SHP77 (cell line): ENCODE measurements at regions not wholly inside any gene's neighbourhood (a gene's known extent, or its start where the extent isn't known, plus 50 kb on each side); places are given as distances from the start of the nearest gene placed in this dataset.

Source experiments
- DNase-seq, 2 experiments: peaks; one replicate each; lab custom pipeline; 2025; lab: John Stamatoyannopoulos, UW

DNA sequence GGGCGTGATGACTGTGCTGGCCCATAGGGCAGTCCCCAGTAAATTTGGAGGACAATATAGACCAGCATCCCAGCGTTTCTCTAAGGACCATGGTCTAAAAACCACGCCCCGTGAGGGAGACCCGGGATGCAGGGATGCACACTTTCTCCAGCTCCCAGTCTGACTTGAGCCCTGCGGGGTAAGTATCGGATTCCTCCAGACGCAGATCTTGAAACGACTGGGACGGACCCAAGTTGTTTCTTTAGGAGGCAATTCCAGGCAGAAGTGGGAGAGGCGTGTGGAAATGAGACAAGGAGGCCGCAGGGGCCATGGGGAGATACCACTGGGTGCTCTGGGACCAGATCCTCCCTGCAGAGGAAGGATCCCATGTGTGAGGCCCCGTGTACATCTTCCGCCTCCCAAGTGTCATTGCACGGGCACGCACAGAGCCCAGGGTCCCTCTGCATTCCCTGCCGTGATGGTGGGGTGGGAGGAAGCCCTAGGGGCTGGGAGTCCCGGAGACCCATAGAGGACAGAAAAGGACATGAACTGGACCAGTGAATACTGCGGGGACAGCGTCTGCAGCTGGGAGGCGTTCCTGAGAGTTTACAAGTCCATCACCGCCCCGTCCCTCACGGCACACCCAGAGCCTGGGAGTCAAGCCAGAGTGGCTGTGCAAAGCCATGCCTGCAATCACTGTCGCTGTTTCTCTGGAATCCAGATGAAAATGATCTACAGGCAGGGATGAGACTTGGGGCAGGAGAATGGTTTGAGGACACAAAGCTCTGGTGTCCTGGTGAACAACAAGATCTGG, 522.9 kb downstream of the CDH26 start:
- DNase-seq, result no peak

DNA sequence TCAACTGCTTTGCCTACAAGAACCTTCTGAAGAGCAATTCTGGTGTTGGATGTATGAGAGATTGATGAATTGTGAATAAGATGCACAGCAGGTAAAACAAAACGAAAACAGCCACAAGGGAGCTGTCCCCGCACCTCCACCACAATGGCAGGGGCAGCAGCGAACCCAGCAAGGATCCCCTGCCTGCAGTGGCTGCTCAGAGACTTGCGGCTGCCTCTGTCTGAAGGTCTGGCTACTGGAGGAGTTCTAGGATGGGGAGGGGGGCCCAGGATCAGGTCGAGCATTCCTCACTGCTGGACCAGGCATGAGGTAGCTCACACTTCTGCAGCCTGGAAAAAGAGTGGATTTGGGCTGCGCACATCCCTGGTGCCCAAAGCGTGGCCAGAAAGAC, 523.5 kb downstream of the CDH26 start:
- DNase-seq, result no peak

DNA sequence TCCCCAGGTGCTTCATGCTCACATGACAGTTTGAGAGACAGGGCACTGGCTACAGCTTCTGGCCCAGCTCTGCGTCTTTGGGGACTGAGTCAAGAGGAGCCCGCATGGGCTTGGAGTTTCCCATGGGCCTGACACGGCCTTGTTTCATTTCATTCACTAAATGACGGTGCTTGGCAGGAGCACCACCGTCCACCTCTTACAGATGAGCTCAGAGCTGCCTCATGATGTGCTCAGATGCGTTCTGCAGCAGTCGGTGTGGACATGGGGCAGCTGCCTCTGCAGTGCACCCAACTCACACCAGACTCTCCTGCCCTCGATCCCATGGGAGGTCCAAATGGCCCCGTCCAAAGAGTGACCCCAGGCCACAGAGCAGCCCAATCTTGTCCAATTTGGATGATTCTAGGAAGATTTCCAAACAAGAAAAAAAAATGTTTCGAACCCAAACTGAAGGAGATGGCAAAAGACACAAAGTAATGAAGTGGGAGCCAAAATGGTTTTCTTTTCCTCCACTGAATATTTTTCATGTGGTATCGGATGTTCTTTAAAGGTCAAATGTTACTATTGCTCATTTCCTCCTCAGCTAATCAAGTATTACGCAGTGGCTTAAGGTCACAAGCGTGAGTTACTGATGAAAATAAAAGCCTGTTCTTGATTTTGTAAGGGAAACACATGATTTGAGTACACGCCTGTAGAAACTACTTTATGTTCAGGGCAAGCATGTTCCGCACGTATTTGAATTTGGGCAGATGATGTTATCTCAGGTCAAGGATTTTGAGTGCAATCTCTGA, 524.2 kb downstream of the CDH26 start:
- DNase-seq, result no peak

DNA sequence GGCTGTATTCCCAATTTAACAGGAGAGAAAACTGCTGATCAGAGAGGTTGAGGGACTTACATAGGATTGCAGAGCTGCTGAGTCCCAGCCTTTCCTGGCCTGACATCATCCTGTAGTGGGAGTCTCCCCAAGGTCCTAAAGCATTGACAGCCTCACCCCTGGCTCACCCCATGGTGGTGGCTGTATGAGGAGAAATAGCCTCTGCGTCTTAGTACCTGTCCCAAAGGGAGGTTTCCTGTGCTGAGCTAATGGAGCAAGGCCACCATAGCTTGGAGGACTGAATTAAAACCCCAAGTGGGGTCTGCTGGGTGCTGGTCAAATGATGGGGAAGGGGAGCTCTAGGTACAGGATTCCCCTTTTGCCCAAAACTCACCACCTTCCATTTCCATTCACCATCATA, 525.1 kb downstream of the CDH26 start:
- no peak for DNase-seq

DNA sequence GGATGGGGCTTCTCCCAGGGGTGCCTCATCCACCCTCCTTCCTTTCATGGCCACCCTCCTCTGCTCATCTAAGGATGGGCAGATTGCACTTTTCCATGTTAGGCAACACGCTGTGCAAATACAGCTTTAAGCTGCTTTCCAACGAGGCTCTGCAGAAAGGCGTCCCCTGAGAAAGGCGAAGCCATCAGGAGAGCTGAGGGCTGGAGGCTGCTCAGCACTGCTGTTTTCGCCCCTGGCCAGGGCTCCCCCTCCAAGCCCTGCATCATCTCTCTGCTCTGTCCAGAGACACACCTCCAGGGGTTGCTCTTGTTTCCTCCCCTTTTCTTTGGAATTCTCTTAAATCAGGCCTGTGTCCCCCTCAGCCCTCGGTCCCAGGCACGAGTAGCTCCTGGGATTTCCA, 526.1 kb downstream of the CDH26 start:
- no peak for DNase-seq

DNA sequence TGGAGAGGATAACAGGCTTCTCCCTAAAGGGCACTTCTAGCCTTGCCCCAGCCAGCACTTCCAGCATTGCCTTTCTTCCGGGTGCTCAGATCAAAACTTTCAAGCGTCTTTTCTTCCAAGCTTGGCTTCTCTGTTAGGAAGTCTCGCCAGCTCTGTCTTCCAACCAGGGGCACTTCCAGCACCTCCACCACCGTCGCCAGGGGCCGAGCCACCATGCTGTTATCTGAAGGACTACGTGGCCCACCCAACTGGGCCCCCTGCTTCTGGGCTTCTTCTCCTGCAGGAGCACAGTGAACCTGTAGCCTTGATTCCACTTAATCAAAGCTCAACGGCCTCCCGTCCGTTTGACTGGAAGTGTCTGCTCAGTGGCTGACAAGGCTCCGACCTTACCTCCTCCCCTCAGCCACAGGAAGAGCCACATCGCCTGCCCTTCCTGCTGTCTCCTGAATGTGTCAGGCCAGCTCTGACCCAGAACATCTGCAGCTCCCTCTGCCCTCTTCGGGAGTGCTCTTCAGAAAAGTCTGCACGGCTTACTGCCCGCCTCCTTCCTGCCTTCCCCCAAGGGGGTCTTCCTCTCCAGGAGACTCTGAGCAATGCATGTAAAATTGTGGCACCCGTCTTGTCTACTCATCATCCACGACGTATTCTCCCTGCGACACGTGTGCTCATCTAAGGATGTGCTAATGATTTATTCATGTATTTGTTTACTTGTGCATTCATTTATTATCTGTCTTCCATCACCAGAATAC, 527.0 kb downstream of the CDH26 start:
- no peak for DNase-seq

DNA sequence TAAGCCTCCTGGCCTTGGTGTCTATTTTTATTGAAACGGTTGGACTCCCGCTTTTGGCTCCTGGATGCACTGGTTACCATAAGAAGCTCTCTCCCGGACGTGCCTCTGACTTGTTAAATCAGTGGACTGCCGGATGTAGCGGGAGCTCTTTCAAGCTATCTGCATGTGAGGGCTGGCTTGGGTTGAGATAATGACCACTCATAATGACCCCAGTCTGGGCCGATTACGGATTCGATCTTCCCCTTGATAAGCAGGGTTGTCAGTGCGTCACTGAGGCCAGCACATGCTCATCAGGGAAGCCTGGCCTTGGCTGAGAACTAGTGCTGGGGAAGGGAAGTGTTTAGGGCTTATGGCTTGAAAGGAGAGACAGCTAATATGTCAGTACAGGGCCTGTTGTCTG, 528.1 kb downstream of the CDH26 start:
- no peak for DNase-seq

DNA sequence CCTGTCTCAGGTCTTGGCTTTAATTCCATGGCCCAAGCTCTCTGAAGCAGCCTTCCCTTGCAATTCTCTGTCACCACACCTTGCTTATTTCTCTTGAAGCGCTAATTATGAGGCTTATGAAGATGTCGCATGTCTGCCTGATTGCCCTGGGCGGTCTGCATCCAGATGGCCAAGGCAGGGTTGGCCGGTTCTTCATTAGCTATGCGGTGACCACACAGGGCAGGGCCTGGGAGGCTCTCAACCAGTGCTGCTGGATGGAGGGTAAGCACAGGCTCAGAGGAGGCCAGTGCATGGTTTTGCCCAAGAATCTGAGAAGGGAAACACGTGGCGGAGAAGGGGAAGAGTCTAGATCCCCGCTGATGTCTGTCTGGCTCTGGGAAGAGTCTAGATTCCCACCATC, 528.7 kb downstream of the CDH26 start:
- no peak for DNase-seq

DNA sequence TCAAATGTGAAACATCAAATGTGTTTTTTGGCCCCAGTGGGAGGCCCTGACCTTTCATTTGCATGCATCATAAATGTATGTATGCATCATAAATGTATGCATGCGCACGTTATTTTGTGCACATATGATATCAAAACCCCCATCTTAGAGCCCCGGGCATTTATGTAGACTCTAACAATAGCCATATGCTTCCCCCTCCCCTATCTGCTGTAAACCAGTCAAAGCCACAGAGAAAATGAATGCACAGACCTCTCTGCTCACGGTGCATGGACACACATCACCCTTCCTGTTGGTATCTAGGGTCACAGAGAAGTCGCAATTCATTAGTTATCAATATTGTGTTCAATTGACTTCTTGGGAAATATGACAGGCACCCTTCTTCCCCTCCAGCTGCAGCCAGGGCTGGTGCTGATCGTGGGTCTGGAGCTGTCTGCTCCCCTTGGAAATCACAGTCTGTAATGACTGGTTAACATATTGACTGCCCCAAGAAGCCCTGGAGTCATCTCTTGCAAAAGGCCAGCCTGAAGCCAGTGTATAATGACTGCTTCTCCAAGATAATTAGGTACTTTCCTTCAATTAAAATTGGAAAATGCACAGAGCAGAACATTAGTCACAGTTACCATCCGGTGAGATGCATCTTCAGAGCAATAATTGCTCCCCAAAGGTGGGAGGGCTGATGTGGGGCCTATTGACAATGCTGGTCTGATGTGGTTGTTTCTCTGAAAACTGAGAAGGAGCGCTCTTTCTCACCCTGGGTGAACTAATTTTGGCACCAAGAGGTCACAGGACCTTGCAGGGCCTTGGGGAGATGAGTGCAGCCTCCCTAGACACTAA, 532.2 kb downstream of the CDH26 start:
- no peak for DNase-seq

DNA sequence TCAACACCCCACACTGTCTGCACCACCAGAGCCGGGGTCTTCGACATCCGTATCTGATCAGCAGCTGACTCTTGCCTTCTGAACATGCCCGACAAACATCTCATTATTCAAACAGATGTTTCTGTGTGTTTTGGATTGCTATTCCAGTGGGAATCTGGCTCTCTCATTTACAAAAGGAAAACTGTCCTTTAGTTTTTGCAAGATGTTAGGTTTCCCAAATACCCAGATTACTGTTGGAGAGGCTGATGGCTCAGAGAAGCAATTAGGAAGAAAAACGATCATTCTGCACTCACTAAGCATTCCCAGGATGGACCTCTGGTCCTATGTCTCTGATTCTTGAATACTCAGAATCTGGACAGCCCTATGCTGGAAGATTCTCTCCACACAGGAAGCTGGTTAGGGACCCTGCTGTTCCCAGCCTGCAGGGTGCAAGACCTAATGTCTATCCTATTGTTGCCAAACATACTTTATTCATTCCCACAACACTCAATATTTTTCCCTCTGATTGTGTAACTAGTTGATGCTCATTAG, 532.9 kb downstream of the CDH26 start:
- no peak for DNase-seq

DNA sequence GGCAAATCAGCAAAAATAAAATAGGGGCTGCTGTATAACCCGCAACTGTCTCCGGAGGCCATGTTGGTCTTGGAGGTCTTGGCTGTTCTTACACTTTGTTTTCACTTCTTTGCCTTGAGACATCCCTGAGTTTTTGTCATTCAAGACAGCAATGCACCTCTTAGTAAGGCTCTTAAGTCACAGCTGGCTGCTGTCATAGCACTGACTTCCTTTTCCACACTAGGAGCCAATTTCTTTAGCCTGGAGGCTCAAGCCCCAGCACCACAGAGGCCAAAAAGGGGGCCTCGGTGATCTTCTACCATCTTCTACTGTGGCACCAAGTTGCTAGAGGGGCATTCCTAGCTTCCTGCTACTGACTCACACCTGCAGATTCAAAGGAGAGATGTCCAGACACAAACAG, 536.3 kb downstream of the CDH26 start:
- DNase-seq, result no peak

DNA sequence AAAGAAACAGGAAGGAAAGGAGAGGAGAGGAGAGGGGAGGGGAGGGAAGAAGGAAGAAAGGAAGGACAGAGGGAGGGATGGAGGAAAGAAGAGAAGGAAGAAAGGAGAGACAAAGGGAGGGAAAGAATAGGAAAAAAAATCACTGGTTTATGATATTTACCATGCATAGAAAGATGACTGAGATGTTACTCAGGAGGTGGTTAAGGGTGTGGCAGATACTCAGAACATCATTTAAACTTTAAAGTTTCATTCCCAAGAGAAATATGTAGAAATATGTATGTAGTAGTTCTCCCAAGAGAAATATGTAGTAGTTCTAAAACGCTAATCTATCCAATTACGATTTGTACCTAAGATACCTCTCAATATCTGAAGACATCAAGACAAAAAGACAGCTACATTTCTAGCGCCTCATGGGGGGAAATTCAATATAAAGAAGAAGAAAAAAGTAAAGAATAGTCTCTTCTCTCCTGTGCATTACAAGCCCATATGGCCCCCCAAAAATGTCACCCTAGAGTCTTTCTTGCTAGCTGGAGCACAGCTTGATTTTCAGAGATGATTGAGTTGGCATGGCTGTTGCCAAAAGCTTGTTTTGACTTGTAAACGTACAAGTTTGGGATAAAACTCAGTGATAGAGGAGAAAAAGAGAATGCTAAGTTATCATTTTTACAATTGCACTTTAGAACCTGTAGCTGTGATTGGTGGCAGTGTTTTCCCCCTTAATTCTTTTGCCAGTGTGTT, 539.2 kb downstream of the CDH26 start:
- no peak for DNase-seq

DNA sequence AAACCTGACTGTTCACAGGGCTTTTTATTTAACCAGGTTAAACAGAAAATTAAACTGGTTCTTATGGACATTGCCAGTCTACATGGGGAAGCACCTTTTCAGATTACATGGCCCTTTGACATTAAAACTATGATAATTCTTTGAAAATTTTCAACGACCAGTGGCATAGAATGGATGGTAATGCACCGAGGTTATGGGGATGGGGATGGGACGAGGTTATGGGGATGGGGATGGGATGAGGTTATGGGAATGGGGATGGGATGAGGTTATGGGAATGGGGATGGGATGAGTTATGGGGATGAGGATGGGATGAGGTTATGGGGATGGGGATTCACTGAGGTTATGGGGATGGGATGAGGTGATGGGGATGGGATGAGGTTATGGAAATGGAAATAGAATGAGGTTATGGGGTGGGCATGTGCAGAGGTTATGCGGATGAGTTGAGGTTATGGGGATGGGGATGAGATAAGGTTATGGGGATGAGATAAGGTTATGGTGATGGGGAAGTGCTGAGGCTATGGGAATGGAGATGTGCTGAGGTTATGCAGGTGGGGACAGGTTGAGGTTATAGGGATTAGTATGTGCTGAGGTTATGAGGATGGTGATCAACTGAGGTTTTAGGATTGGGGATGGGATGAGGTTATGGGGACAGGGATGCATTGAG, 541.9 kb downstream of the CDH26 start:
- no peak for DNase-seq

DNA sequence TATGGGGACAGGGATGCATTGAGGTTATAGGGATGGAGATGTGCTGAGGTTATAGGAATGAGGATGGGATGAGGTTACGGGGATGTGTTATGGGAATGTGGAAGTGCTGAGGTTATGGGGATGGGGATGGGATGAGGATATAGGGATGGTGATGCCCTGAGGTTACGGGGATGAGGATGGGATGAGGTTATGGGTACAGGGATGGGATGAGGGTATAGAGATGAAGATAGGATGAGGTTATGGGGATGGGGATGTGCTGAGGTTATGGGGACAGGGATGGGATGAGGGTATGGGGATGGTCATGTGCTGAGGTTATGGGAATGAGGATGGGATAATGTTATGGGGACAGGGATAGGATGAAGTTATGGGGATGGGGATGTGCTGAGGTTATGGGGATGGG, 542.8 kb downstream of the CDH26 start:
- no peak for DNase-seq

DNA sequence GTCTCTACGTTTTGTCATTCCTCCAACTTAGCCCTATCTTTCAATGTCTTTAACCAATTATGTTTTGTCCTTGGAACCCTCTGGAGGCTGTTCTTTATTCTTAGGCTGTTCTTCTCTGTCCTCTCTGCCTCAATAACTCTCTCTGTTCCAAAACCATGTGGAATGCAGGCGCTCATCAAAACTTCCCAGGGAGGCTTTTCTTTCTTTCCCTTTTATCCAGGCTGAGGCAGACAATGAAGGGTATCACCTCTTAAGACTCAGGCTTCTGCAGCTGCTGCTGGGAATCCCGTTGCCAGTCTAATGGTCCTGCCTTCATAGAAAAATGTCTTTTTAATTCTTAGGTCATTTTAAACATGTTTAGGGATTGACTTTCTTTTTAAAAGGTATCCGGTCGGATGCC, 544.7 kb downstream of the CDH26 start:
- DNase-seq, result no peak

DNA sequence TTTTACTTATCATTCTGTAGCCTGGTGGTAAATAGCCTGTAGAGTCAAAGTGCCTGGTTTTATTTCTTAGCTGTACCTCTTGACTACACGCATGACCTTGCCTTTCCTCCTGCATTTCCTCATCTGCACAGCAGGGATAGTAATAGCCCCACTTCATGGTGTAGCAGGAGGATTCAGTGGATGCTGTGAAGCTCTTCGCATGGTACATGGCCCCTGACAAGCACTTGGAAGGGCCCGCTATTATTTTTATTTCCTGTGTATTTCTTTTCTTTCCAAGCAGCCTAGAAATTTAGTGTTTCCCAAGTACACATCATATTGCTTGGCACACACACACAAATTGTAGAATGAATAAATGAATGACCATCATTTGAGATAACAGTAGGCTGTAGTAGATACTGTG, 547.2 kb downstream of the CDH26 start:
- no peak for DNase-seq

DNA sequence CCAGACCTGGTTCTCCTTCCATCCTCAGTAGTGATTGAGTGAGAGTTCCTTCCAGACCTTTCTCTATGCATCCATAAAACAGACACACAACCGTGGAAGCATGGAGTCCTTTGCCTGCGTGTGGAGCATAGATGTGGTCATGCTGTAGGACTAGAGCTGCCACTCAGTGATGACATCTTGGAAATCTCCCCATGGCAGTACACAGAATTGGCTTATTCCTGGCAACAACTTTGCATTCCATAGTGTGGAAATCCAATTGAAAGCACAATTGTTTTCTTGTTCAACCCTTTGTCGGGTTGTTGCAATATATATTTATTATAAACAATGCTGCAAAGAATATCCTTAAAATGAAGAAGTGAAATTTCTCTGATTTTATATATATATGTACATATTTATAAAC, 547.8 kb downstream of the CDH26 start:
- DNase-seq, result no peak

DNA sequence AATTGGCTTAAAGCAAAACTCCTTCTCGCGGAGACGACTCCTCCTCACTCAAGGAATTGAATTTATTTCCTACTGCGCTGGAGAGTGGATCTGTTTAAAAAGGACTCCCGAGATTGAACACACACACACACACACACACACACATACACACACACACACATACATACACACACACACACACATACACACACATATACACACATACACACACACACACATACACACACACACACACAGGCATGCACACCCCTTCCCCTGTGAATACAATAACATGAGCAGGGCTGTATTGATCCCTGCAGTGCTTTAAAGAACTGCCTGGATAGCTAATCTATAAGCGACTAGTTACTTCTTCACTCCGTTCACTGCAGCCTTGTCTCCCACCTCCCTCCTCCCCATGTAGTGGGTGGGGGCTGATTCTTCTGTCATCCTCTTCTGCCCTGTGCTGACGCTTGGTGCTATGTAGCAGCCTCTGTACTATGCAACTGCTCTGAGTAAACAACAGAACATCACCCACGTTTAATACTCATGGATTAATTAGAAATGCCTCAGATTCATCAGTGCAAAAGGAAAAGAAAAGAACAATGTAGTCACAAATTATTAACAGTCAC, 549.0 kb downstream of the CDH26 start:
- DNase-seq, result no peak

DNA sequence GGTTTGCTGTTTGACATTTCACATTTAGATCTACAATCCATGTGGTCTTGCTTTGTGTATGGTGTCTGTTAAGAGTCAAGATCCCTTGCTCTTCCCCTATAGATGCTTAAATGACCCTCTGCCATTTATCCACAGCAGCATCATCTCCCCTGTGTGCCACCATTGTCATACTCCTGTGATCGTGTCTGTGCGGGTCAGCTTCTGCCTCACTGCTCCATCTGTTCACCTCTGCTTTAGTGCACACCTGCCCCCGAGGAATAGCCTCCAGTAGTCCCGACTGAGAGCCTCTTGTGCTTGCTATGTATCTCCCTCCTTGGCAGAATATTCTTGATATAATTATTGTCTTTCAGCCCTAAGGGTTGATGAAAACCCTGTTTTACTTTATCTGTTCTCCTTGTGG, 551.2 kb downstream of the CDH26 start:
- no peak for DNase-seq

DNA sequence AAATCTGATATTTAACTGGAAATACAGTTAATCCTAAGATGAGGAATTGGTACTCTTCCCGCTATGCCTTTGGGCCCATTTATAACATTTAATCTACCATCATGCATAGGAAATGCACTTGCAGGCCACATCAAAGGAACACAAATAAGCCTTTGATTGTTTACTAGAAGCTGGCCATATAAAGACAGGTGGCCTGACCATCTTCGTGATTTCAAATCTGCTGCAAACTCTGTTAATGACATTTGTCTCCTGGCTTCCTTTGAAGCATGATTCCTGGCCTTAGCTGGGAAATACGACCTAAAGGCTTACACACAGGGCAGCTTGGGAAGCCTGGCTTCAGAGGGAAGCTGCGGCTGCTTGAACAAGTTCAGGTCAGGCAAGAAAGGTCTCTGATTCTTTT, 552.1 kb downstream of the CDH26 start:
- DNase-seq, result no peak
